ENCODE measurements at regions not wholly inside any gene's neighbourhood (a gene's known extent, or its start where the extent isn't known, plus 50 kb on each side); places are given as distances from the start of the nearest gene placed in this dataset.

- no peak for DNase-seq
- H3K36me3 Mint-ChIP-seq: no peaks in the 10 kb centered on the region
- Histone ChIP-seq H3K4me3 (replicated peaks in 1 of 3; ENCODE audit: low read depth in 2 of 3, low read length in 3 of 3) (no peak overlapping the region), H3K4me2 (replicated peaks; ENCODE audit: extremely low read depth, low read length, poor library complexity, severe bottlenecking) (no peak overlapping the region), H3K9me3 (replicated peaks in 1 of 2; ENCODE audit: control insufficient read depth in 1 of 2, insufficient read depth in 1 of 2, low read length in 2 of 2) (no peaks in the 10 kb centered on the region), H3K79me2 (ENCODE audit: insufficient read depth, low read length) (no peaks in the 10 kb centered on the region), H2AFZ (ENCODE audit: insufficient read depth, low read depth, low read length, poor library complexity, severe bottlenecking) (no peak overlapping the region), H3K27ac (ENCODE audit: low read depth in 1 of 2, low read length in 2 of 2) (no peak overlapping the region), H4K20me1 (ENCODE audit: insufficient read depth, low read length) (no peaks in the 10 kb centered on the region), H3K36me3 (replicated peaks in 1 of 2; ENCODE audit: control insufficient read depth in 1 of 2, insufficient read depth in 2 of 2, low read length in 2 of 2) (no peaks in the 10 kb centered on the region), H3K27me3 (ENCODE audit: control insufficient read depth in 2 of 2, insufficient read depth in 2 of 2, low read length in 2 of 2) (no peaks in the 10 kb centered on the region), H3K9ac (ENCODE audit: insufficient read depth, low read length, poor library complexity, severe bottlenecking) (no peak overlapping the region), H3K4me1 (ENCODE audit: control insufficient read depth in 1 of 2, insufficient read depth in 2 of 2, low read length in 2 of 2) (peaks cover 36 to 40% of the 10 kb centered on the region in 2 donors)
- no peak overlapping the region for H3K4me3 Mint-ChIP-seq
- intact Hi-C loops (cut with micrococcal nuclease): loop anchor here in 1 of 2 donors (10.0 kb wide), 1 partner anchor 369 kb away; the partner anchor contains the start of gene ELL2
- WGBS (ENCODE audit: insufficient coverage): 100% methylated on average over 1 of the region's 4 CpGs
- TF ChIP-seq CTCF (IDR thresholded peaks at IDR 0.05): no peak
- H3K27ac Mint-ChIP-seq: peak overlapping the region in 1 of 7 donors; percentile 16
- peaks cover 30% of the 10 kb centered on the region for H3K4me1 Mint-ChIP-seq
- H3K9me3 Mint-ChIP-seq: no peaks in the 10 kb centered on the region
- H3K27me3 Mint-ChIP-seq (ENCODE audit: low read depth in 3 of 3): peaks cover 0 to 2% (median 1%) of the 10 kb centered on the region in 3 donors
Measured at GRCh38 chr5:96333391-96333790, 99.7 kb downstream of the PCSK1 start.

- peak overlapping the region in 1 of 7 donors; percentile 58 for H3K27ac Mint-ChIP-seq
Measured at GRCh38 chr5:96332535-96333366, 100.3 kb downstream of the PCSK1 start.

More at GRCh38 chr5:96332535-96333366, 100.3 kb downstream of the PCSK1 start:
- Histone ChIP-seq H3K4me1 (ENCODE audit: control insufficient read depth in 1 of 2, insufficient read depth in 2 of 2, low read length in 2 of 2) (peaks cover 33 to 34% of the 10 kb centered on the region in 2 donors), H3K9me3 (replicated peaks in 1 of 2; ENCODE audit: control insufficient read depth in 1 of 2, insufficient read depth in 1 of 2, low read length in 2 of 2) (no peaks in the 10 kb centered on the region), H3K9ac (ENCODE audit: insufficient read depth, low read length, poor library complexity, severe bottlenecking) (no peak overlapping the region), H4K20me1 (ENCODE audit: insufficient read depth, low read length) (no peaks in the 10 kb centered on the region), H3K4me3 (replicated peaks in 1 of 3; ENCODE audit: low read depth in 2 of 3, low read length in 3 of 3) (no peak overlapping the region), H3K27ac (ENCODE audit: low read depth in 1 of 2, low read length in 2 of 2) (no peak overlapping the region), H3K27me3 (ENCODE audit: control insufficient read depth in 2 of 2, insufficient read depth in 2 of 2, low read length in 2 of 2) (no peaks in the 10 kb centered on the region), H3K36me3 (replicated peaks in 1 of 2; ENCODE audit: control insufficient read depth in 1 of 2, insufficient read depth in 2 of 2, low read length in 2 of 2) (no peaks in the 10 kb centered on the region), H3K4me2 (replicated peaks; ENCODE audit: extremely low read depth, low read length, poor library complexity, severe bottlenecking) (no peak overlapping the region), H3K79me2 (ENCODE audit: insufficient read depth, low read length) (no peaks in the 10 kb centered on the region), H2AFZ (ENCODE audit: insufficient read depth, low read depth, low read length, poor library complexity, severe bottlenecking) (no peak overlapping the region)
- WGBS (ENCODE audit: insufficient coverage): 100% methylated on average over 6 of the region's 14 CpGs
- Mint-ChIP-seq H3K4me1 (peaks cover 26% of the 10 kb centered on the region), H3K36me3 (no peaks in the 10 kb centered on the region), H3K4me3 (no peak overlapping the region), H3K9me3 (no peaks in the 10 kb centered on the region), H3K27me3 (ENCODE audit: low read depth in 3 of 3) (peaks cover 0 to 3% (median 2%) of the 10 kb centered on the region in 3 donors)
- no peak for TF ChIP-seq CTCF (IDR thresholded peaks at IDR 0.05)
- intact Hi-C loops (cut with micrococcal nuclease): loop anchor here in 1 of 2 donors (10.0 kb wide), 1 partner anchor 368 kb away; the partner anchor contains the start of gene ELL2
- DNase-seq: no peak
